HG02678 (cell line): ENCODE measurements at regions not wholly inside any gene's neighbourhood (a gene's known extent, or its start where the extent isn't known, plus 50 kb on each side); places are given as distances from the start of the nearest gene placed in this dataset.
"Not testable (repeated sequence)": the region's sequence is repeated elsewhere in the genome, so short reads cannot be mapped to it uniquely, and the experiment has no call there.

ENCODE experiments used
- ATAC-seq: cut with Tn5 transposase; IDR thresholded peaks from one replicate; pipeline ENCODE4 v1.9.1; 2021; ENCODE audit warnings: mild to moderate bottlenecking, moderate library complexity; ENCODE audit not compliant: unreplicated experiment

GRCh38 chr1:146729642-146730344 is 208.3 kb upstream of the NBPF12 start:
- ATAC-seq = not testable (repeated sequence)

- not testable (repeated sequence) for ATAC-seq
Measured at GRCh38 chr1:146715054-146715453, 223.1 kb upstream of the NBPF12 start.

GRCh38 chr1:146710838-146711521 is 227.1 kb upstream of the NBPF12 start:
- ATAC-seq = not testable (repeated sequence)

GRCh38 chr1:146709302-146709701 is 228.8 kb upstream of the NBPF12 start:
- not testable (repeated sequence) for ATAC-seq

GRCh38 chr1:146704162-146704724 is 233.9 kb upstream of the NBPF12 start:
- not testable (repeated sequence) for ATAC-seq

- not testable (repeated sequence) for ATAC-seq
Measured at GRCh38 chr1:146701320-146701719, 236.8 kb upstream of the NBPF12 start.

- ATAC-seq = not testable (repeated sequence)
Measured at GRCh38 chr1:146695388-146695787, 242.7 kb upstream of the NBPF12 start.

- ATAC-seq = not testable (repeated sequence)
Measured at GRCh38 chr1:146691798-146692197, 246.3 kb upstream of the NBPF12 start.

GRCh38 chr1:146688893-146689292 is 249.2 kb upstream of the NBPF12 start:
- not testable (repeated sequence) for ATAC-seq

GRCh38 chr1:146686777-146687366 is 251.3 kb upstream of the NBPF12 start:
- ATAC-seq = not testable (repeated sequence)

GRCh38 chr1:146683126-146683429 is 255.0 kb upstream of the NBPF12 start:
- ATAC-seq = not testable (repeated sequence)

GRCh38 chr1:146682227-146683125 is 255.6 kb upstream of the NBPF12 start:
- not testable (repeated sequence) for ATAC-seq

- ATAC-seq = not testable (repeated sequence)
Measured at GRCh38 chr1:146673729-146674299, 264.3 kb upstream of the NBPF12 start.

GRCh38 chr1:146672608-146673007 is 265.5 kb upstream of the NBPF12 start:
- ATAC-seq = not testable (repeated sequence)

- ATAC-seq = not testable (repeated sequence)
Measured at GRCh38 chr1:146671588-146671987, 266.5 kb upstream of the NBPF12 start.

- ATAC-seq = not testable (repeated sequence)
Measured at GRCh38 chr1:146670832-146671566, 267.1 kb upstream of the NBPF12 start.

GRCh38 chr1:146666275-146666674 is 271.8 kb upstream of the NBPF12 start:
- ATAC-seq = not testable (repeated sequence)

- not testable (repeated sequence) for ATAC-seq
Measured at GRCh38 chr1:146660242-146660641, 277.9 kb upstream of the NBPF12 start.

GRCh38 chr1:146656356-146657060 is 281.6 kb upstream of the NBPF12 start:
- not testable (repeated sequence) for ATAC-seq
